CD4-positive, alpha-beta T cell treated with Interleukin-6 for 4 hours (primary cell): ENCODE measurements at regions not wholly inside any gene's neighbourhood (a gene's known extent, or its start where the extent isn't known, plus 50 kb on each side); places are given as distances from the start of the nearest gene placed in this dataset.

ENCODE experiments used
- DNase-seq: peaks from one replicate; pipeline ENCODE4 v3.0.0-alpha.2; 2020; ENCODE audit warnings: mixed read lengths

- no peak for DNase-seq
Measured at GRCh38 chr2:2547911-2548310, 216.8 kb upstream of the MYT1L start.

GRCh38 chr2:2547451-2547850 is 216.4 kb upstream of the MYT1L start:
- DNase-seq: no peak

GRCh38 chr2:2546046-2546445 is 215.0 kb upstream of the MYT1L start:
- no peak for DNase-seq

GRCh38 chr2:2542966-2543611 is 212.0 kb upstream of the MYT1L start:
- DNase-seq: peak; percentile 7

GRCh38 chr2:2542316-2542715 is 211.2 kb upstream of the MYT1L start:
- no peak for DNase-seq

GRCh38 chr2:2540406-2540805 is 209.3 kb upstream of the MYT1L start:
- DNase-seq: no peak

- no peak for DNase-seq
Measured at GRCh38 chr2:2536416-2537056, 205.5 kb upstream of the MYT1L start.

GRCh38 chr2:2530334-2530733 is 199.3 kb upstream of the MYT1L start:
- no peak for DNase-seq

- no peak for DNase-seq
Measured at GRCh38 chr2:2528846-2529245, 197.8 kb upstream of the MYT1L start.

GRCh38 chr2:2527148-2527547 is 196.1 kb upstream of the MYT1L start:
- DNase-seq: no peak

- no peak for DNase-seq
Measured at GRCh38 chr2:2524348-2524941, 193.4 kb upstream of the MYT1L start.

- no peak for DNase-seq
Measured at GRCh38 chr2:2523461-2524347, 192.6 kb upstream of the MYT1L start.

GRCh38 chr2:2520401-2520811 is 189.3 kb upstream of the MYT1L start:
- DNase-seq: no peak

- DNase-seq: no peak
Measured at GRCh38 chr2:2519381-2519780, 188.3 kb upstream of the MYT1L start.

GRCh38 chr2:2517399-2517798 is 186.3 kb upstream of the MYT1L start:
- no peak for DNase-seq

GRCh38 chr2:2516386-2516785 is 185.3 kb upstream of the MYT1L start:
- no peak for DNase-seq

GRCh38 chr2:2512931-2513330 is 181.9 kb upstream of the MYT1L start:
- no peak for DNase-seq

GRCh38 chr2:2507417-2507997 is 176.4 kb upstream of the MYT1L start:
- no peak for DNase-seq

GRCh38 chr2:2506536-2506935 is 175.5 kb upstream of the MYT1L start:
- no peak for DNase-seq

- DNase-seq: no peak
Measured at GRCh38 chr2:2505604-2506003, 174.5 kb upstream of the MYT1L start.

- DNase-seq: no peak
Measured at GRCh38 chr2:2503864-2504418, 172.9 kb upstream of the MYT1L start.

GRCh38 chr2:2502201-2502549 is 171.1 kb upstream of the MYT1L start:
- DNase-seq: no peak
